OCI-LY1 (cell line): ENCODE measurements at regions not wholly inside any gene's neighbourhood (a gene's known extent, or its start where the extent isn't known, plus 50 kb on each side); places are given as distances from the start of the nearest gene placed in this dataset.

ENCODE experiments used
- CTCF ChIP-seq: fragments of 200-600 bp; sonication (generic), shearing (Covaris generic); IDR thresholded peaks from 2 replicates; pipeline ENCODE4 v1.5.1; 2017; ENCODE audit warnings: mild to moderate bottlenecking, antibody characterized with exemption, low read length, moderate library complexity, mixed read lengths
- EZH2 ChIP-seq: fragments of 200-600 bp; sonication (generic), shearing (Covaris generic); IDR thresholded peaks from 2 replicates; pipeline ENCODE4 v1.8.0; 2017; ENCODE audit warnings: borderline replicate concordance, mixed run types, mild to moderate bottlenecking, antibody characterized with exemption, low read length, moderate library complexity, mixed read lengths

GRCh38 chr2:206389164-206389563 lies 54.2 kb upstream of the ADAM23 start:
- TF ChIP-seq CTCF, result no peak
- TF ChIP-seq EZH2, result no peak
